ENCODE measurements at regions not wholly inside any gene's neighbourhood (a gene's known extent, or its start where the extent isn't known, plus 50 kb on each side); places are given as distances from the start of the nearest gene placed in this dataset.

DNA sequence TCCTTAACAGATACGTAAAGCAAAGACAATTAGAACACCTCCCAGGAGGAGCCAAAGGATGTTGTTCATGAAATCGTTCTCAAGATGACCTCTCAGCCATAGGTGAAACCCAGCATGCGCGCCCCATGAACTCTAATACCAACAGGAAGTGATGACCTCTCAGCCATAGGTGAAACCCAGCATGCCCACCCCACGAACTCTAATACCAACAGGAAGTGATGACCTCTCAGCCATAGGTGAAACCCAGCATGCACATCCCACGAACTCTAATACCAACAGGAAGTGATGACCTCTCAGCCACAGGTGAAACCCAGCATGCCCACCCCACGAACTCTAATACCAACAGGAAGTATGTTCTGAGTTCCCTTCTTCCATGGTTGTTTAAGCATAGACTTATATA is 205.2 kb upstream of the ADARB2 start:
- Histone ChIP-seq H4K20me1 (ENCODE audit: insufficient read depth, poor library complexity, severe bottlenecking) (no peaks in the 10 kb centered on the region), H3K9me2 (replicated peaks; ENCODE audit: insufficient read depth) (no peaks in the 10 kb centered on the region), H3K79me2 (no peaks in the 10 kb centered on the region), H2AFZ (no peak overlapping the region), H3K4me3 (no peak overlapping the region), H3K27ac (no peak overlapping the region), H3K9me3 (ENCODE audit: low read depth) (no peaks in the 10 kb centered on the region), H3K4me1 (ENCODE audit: insufficient read depth) (no peaks in the 10 kb centered on the region), H3K27me3 (no peaks in the 10 kb centered on the region), H3K4me2 (no peak overlapping the region), H3K36me3 (replicated peaks; ENCODE audit: insufficient read depth, low read depth) (no peaks in the 10 kb centered on the region)
- 74% methylated on average over 7 of the region's 7 CpGs for WGBS (ENCODE audit: low lambda C conversion rate, missing lambda C conversion rate)
- no peak for DNase-seq (ENCODE audit: low spot score)
- TF ChIP-seq EZH2phosphoT487 (IDR thresholded peaks at IDR 0.05; ENCODE audit: low read depth, severe bottlenecking, unreplicated experiment) (no peak), EZH2 (IDR thresholded peaks at IDR 0.05; ENCODE audit: borderline replicate concordance) (no peak)
- TF ChIP-seq, protein P1, sequence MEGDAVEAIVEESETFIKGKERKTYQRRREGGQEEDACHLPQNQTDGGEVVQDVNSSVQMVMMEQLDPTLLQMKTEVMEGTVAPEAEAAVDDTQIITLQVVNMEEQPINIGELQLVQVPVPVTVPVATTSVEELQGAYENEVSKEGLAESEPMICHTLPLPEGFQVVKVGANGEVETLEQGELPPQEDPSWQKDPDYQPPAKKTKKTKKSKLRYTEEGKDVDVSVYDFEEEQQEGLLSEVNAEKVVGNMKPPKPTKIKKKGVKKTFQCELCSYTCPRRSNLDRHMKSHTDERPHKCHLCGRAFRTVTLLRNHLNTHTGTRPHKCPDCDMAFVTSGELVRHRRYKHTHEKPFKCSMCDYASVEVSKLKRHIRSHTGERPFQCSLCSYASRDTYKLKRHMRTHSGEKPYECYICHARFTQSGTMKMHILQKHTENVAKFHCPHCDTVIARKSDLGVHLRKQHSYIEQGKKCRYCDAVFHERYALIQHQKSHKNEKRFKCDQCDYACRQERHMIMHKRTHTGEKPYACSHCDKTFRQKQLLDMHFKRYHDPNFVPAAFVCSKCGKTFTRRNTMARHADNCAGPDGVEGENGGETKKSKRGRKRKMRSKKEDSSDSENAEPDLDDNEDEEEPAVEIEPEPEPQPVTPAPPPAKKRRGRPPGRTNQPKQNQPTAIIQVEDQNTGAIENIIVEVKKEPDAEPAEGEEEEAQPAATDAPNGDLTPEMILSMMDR (IDR thresholded peaks at IDR 0.05; ENCODE audit: poor library complexity): no peak

DNA sequence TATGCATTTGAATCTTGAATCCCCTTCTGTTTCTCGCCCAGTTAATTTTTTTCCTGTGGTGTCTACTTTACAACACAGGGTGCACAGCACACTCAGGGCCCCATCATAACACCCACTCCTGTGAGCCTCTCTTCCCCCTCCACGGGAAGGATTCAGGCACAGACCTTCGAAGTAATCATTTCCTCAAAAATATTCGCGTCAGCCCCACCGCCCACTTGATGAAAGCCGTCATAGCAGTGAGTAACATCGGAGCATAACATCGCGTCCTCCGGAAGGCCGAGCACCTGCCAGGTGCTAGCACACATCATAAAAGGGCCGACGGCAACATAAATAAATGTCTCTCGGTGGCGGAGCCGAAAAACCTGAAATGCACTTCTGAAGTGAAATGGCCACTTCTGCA is 201.7 kb upstream of the ADARB2 start:
- Histone ChIP-seq H3K9me3 (ENCODE audit: low read depth) (no peaks in the 10 kb centered on the region), H3K79me2 (no peaks in the 10 kb centered on the region), H3K9me2 (replicated peaks; ENCODE audit: insufficient read depth) (no peaks in the 10 kb centered on the region), H3K27ac (no peak overlapping the region), H3K4me3 (no peak overlapping the region), H3K27me3 (no peaks in the 10 kb centered on the region), H4K20me1 (ENCODE audit: insufficient read depth, poor library complexity, severe bottlenecking) (no peaks in the 10 kb centered on the region), H3K36me3 (replicated peaks; ENCODE audit: insufficient read depth, low read depth) (no peaks in the 10 kb centered on the region), H3K4me1 (ENCODE audit: insufficient read depth) (no peaks in the 10 kb centered on the region), H2AFZ (no peak overlapping the region), H3K4me2 (no peak overlapping the region)
- TF ChIP-seq EZH2phosphoT487 (IDR thresholded peaks at IDR 0.05; ENCODE audit: low read depth, severe bottlenecking, unreplicated experiment) (no peak), EZH2 (IDR thresholded peaks at IDR 0.05; ENCODE audit: borderline replicate concordance) (no peak)
- TF ChIP-seq, protein P1 (IDR thresholded peaks at IDR 0.05; ENCODE audit: poor library complexity): no peak
- 94% methylated on average over 17 of the region's 17 CpGs for WGBS (ENCODE audit: low lambda C conversion rate, missing lambda C conversion rate)
- no peak for DNase-seq (ENCODE audit: low spot score)

DNA sequence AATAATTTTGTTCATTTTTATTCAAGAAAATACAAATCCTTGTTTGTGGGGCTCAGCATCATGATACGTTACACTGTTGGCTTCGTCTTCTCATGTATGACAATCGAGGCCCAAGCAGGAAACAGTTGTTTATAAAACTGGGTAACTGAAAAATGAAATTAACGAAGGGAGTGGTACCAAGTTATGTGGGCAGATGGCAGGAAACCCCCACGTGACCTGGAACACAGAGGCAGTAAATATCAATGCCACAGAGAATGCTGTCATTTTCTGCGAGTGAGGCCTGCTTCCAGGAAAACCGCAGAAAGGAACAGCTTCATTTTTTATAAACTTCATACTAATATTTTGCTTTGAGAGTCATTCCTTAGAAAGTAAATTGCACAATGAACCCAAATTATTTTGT is 201.0 kb upstream of the ADARB2 start:
- Histone ChIP-seq H3K27ac (no peak overlapping the region), H3K4me3 (no peak overlapping the region), H3K4me2 (no peak overlapping the region), H3K9me2 (replicated peaks; ENCODE audit: insufficient read depth) (no peaks in the 10 kb centered on the region), H3K9me3 (ENCODE audit: low read depth) (no peaks in the 10 kb centered on the region), H4K20me1 (ENCODE audit: insufficient read depth, poor library complexity, severe bottlenecking) (no peaks in the 10 kb centered on the region), H3K36me3 (replicated peaks; ENCODE audit: insufficient read depth, low read depth) (no peaks in the 10 kb centered on the region), H2AFZ (no peak overlapping the region), H3K4me1 (ENCODE audit: insufficient read depth) (no peaks in the 10 kb centered on the region), H3K79me2 (no peaks in the 10 kb centered on the region), H3K27me3 (no peaks in the 10 kb centered on the region)
- DNase-seq (ENCODE audit: low spot score): no peak
- TF ChIP-seq, protein P1 (IDR thresholded peaks at IDR 0.05; ENCODE audit: poor library complexity): no peak
- no peak for TF ChIP-seq EZH2phosphoT487 (IDR thresholded peaks at IDR 0.05; ENCODE audit: low read depth, severe bottlenecking, unreplicated experiment)
- no peak for TF ChIP-seq EZH2 (IDR thresholded peaks at IDR 0.05; ENCODE audit: borderline replicate concordance)
- WGBS (ENCODE audit: low lambda C conversion rate, missing lambda C conversion rate): 87% methylated on average over 7 of the region's 7 CpGs

DNA sequence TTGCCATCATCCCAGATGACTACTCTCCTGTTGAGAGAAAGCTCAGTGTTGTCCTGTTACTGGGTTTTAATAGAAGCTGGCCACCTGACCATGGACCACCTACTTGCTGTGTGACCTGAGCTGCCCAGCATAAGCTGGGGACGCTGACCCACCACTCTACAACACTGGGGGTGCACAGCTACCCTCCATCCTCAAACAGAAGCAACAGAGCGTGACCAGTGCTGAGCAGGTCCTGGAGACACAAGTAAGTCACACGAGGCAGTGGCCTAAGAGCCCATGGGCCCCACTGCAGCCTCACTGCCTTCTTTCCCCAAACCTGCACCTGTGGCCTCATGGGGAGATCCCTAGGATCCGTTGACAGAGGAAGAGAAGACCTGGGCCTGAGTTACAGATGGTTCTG is 198.6 kb upstream of the ADARB2 start:
- no peaks in the 10 kb centered on the region for H3K27me3 ChIP-seq

More for the DNA sequence above, 198.6 kb upstream of the ADARB2 start:
- Histone ChIP-seq H3K9me3 (ENCODE audit: low read depth) (no peaks in the 10 kb centered on the region), H4K20me1 (ENCODE audit: insufficient read depth, poor library complexity, severe bottlenecking) (no peaks in the 10 kb centered on the region), H2AFZ (no peak overlapping the region), H3K4me3 (no peak overlapping the region), H3K4me1 (ENCODE audit: insufficient read depth) (no peaks in the 10 kb centered on the region), H3K79me2 (no peaks in the 10 kb centered on the region), H3K4me2 (no peak overlapping the region), H3K9me2 (replicated peaks; ENCODE audit: insufficient read depth) (no peaks in the 10 kb centered on the region), H3K27ac (no peak overlapping the region), H3K36me3 (replicated peaks; ENCODE audit: insufficient read depth, low read depth) (no peaks in the 10 kb centered on the region)
- TF ChIP-seq, protein P1 (IDR thresholded peaks at IDR 0.05; ENCODE audit: poor library complexity): no peak
- no peak for TF ChIP-seq EZH2phosphoT487 (IDR thresholded peaks at IDR 0.05; ENCODE audit: low read depth, severe bottlenecking, unreplicated experiment)
- no peak for TF ChIP-seq EZH2 (IDR thresholded peaks at IDR 0.05; ENCODE audit: borderline replicate concordance)
- DNase-seq (ENCODE audit: low spot score): no peak
- WGBS (ENCODE audit: low lambda C conversion rate, missing lambda C conversion rate): 88% methylated on average over 4 of the region's 4 CpGs
